ENCODE measurements at regions not wholly inside any gene's neighbourhood (a gene's known extent, or its start where the extent isn't known, plus 50 kb on each side); places are given as distances from the start of the nearest gene placed in this dataset.

GRCh38 chr12:115485967-115486366, 791.5 kb downstream of the MED13L start:
- Histone ChIP-seq H3K9ac (ENCODE audit: low read length) (no peak overlapping the region), H3K36me3 (ENCODE audit: low read depth, low read length) (no peaks in the 10 kb centered on the region), H3K4me2 (ENCODE audit: low read length) (no peak overlapping the region), H3K27me3 (ENCODE audit: low read length) (peaks cover 52% of the 10 kb centered on the region), H3F3A (ENCODE audit: low read length, unreplicated experiment) (no peaks in the 10 kb centered on the region), H3K4me1 (ENCODE audit: insufficient read depth, low read length) (no peaks in the 10 kb centered on the region), H3K9me2 (replicated peaks; ENCODE audit: low read length) (0 out of 2 replicates have a peak, but pooled peaks cover 4% of the 10 kb centered on the region), H3K79me2 (ENCODE audit: low read length) (no peaks in the 10 kb centered on the region), H2AFZ (ENCODE audit: low read length) (no peak overlapping the region), H3K9me3 (ENCODE audit: low read length) (no peaks in the 10 kb centered on the region), H3K4me3 (ENCODE audit: low read length) (no peak overlapping the region), H3K27ac (ENCODE audit: low read length) (no peak overlapping the region), H4K20me1 (ENCODE audit: low read length) (no peaks in the 10 kb centered on the region)
- POLR2A ChIA-PET (ENCODE audit: unreplicated experiment): no interaction called here
- CTCF ChIA-PET: no interaction called here
- ATAC-seq (no peak), DNase-seq (no peak)
- TF ChIP-seq EZH2phosphoT487 (IDR thresholded peaks at IDR 0.05; ENCODE audit: borderline replicate concordance, low read length): no peak
- TF ChIP-seq CTCF (conservative IDR thresholded peaks at IDR 0.05; ENCODE audit: low read depth, low read length): no peak
- TF ChIP-seq EZH2 (IDR thresholded peaks at IDR 0.05; ENCODE audit: low read length, unreplicated experiment): no peak
- no TSS peak for BruUV-seq (replicated peaks)
- intact Hi-C loops (cut with micrococcal nuclease): no loop called here

DNA sequence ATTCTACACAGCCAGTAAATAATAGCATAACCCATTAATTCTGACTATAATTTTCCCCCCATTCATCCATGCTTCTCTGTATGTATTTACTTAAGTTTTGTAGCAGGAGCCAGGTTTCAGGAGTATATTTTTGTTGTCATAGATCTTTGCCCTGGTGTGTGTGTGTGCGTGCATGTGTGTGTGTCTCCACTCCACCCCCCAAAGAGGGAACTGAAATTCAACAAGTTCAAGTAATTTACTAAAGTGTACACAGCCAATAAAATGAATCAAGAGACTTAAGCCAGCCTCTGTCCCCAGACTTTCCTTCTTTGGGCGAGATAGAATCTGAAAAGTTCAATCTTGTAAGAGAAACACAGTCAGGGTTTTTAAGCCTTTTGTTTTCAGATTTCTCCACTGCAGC, 792.0 kb downstream of the MED13L start:
- no peaks in the 10 kb centered on the region for H3K9me3 ChIP-seq (ENCODE audit: low read length)
- no peak for DNase-seq
- no peak overlapping the region for H2AFZ ChIP-seq (ENCODE audit: low read length)
- no peaks in the 10 kb centered on the region for H3F3A ChIP-seq (ENCODE audit: low read length, unreplicated experiment)
- ATAC-seq: no peak
- H3K4me1 ChIP-seq (ENCODE audit: insufficient read depth, low read length): no peaks in the 10 kb centered on the region
- H3K27me3 ChIP-seq (ENCODE audit: low read length): peaks cover 47% of the 10 kb centered on the region
- BruUV-seq (replicated peaks): no TSS peak
- no peaks in the 10 kb centered on the region for H4K20me1 ChIP-seq (ENCODE audit: low read length)
- H3K79me2 ChIP-seq (ENCODE audit: low read length): no peaks in the 10 kb centered on the region
- TF ChIP-seq CTCF (conservative IDR thresholded peaks at IDR 0.05; ENCODE audit: low read depth, low read length) (no peak), EZH2phosphoT487 (IDR thresholded peaks at IDR 0.05; ENCODE audit: borderline replicate concordance, low read length) (no peak), EZH2 (IDR thresholded peaks at IDR 0.05; ENCODE audit: low read length, unreplicated experiment) (no peak)
- ChIA-PET POLR2A (ENCODE audit: unreplicated experiment) (no interaction called here), CTCF (no interaction called here)
- H3K9me2 ChIP-seq (replicated peaks; ENCODE audit: low read length): 0 out of 2 replicates have a peak, but pooled peaks cover 4% of the 10 kb centered on the region
- intact Hi-C loops (cut with micrococcal nuclease): no loop called here
- H3K27ac ChIP-seq (ENCODE audit: low read length): no peak overlapping the region
- H3K36me3 ChIP-seq (ENCODE audit: low read depth, low read length): no peaks in the 10 kb centered on the region
- no peak overlapping the region for H3K4me3 ChIP-seq (ENCODE audit: low read length)
- no peak overlapping the region for H3K9ac ChIP-seq (ENCODE audit: low read length)
- H3K4me2 ChIP-seq (ENCODE audit: low read length): no peak overlapping the region

GRCh38 chr12:115482943-115483342, 794.5 kb downstream of the MED13L start:
- no peaks in the 10 kb centered on the region for H3K4me1 ChIP-seq (ENCODE audit: insufficient read depth, low read length)
- no peak overlapping the region for H3K9ac ChIP-seq (ENCODE audit: low read length)
- H3K4me2 ChIP-seq (ENCODE audit: low read length): no peak overlapping the region
- H2AFZ ChIP-seq (ENCODE audit: low read length): no peak overlapping the region
- intact Hi-C loops (cut with micrococcal nuclease): no loop called here
- H4K20me1 ChIP-seq (ENCODE audit: low read length): no peaks in the 10 kb centered on the region
- H3K9me2 ChIP-seq (replicated peaks; ENCODE audit: low read length): 0 out of 2 replicates have a peak, but pooled peaks cover 4% of the 10 kb centered on the region
- no peak for ATAC-seq
- H3K9me3 ChIP-seq (ENCODE audit: low read length): no peaks in the 10 kb centered on the region
- TF ChIP-seq EZH2phosphoT487 (IDR thresholded peaks at IDR 0.05; ENCODE audit: borderline replicate concordance, low read length): no peak
- no peak for TF ChIP-seq CTCF (conservative IDR thresholded peaks at IDR 0.05; ENCODE audit: low read depth, low read length)
- TF ChIP-seq EZH2 (IDR thresholded peaks at IDR 0.05; ENCODE audit: low read length, unreplicated experiment): no peak
- CTCF ChIA-PET: no interaction called here
- no peaks in the 10 kb centered on the region for H3K36me3 ChIP-seq (ENCODE audit: low read depth, low read length)
- H3K4me3 ChIP-seq (ENCODE audit: low read length): no peak overlapping the region
- no TSS peak for BruUV-seq (replicated peaks)
- H3K27me3 ChIP-seq (ENCODE audit: low read length): peaks cover 24% of the 10 kb centered on the region
- no peaks in the 10 kb centered on the region for H3K79me2 ChIP-seq (ENCODE audit: low read length)
- no peaks in the 10 kb centered on the region for H3F3A ChIP-seq (ENCODE audit: low read length, unreplicated experiment)
- POLR2A ChIA-PET (ENCODE audit: unreplicated experiment): no interaction called here
- no peak overlapping the region for H3K27ac ChIP-seq (ENCODE audit: low read length)
- no peak for DNase-seq
